ENCODE measurements at regions not wholly inside any gene's neighbourhood (a gene's known extent, or its start where the extent isn't known, plus 50 kb on each side); places are given as distances from the start of the nearest gene placed in this dataset.

- in situ Hi-C loops (cut with HindIII; ENCODE audit: low pct_unique_long_range_greater_than_20kb, low sequenced_read_pairs) (no loop called here), intact Hi-C loops (cut with micrococcal nuclease; ENCODE audit: unreplicated experiment) (no loop called here)
- no TSS peak for BruUV-seq (replicated peaks)
- POLR2A ChIA-PET, result no interaction called here
- TF ChIP-seq TCF7L2 (IDR thresholded peaks at IDR 0.05; ENCODE audit: low read depth, low read length), result no peak
- no peak for TF ChIP-seq CTCF (IDR thresholded peaks at IDR 0.05)
- TF ChIP-seq SIN3A (IDR thresholded peaks at IDR 0.05; ENCODE audit: borderline replicate concordance, insufficient read depth, low read depth, low read length), result no peak
- TF ChIP-seq POLR2AphosphoS5 (IDR thresholded peaks at IDR 0.05; ENCODE audit: low read depth, low read length), result no peak
- no peak for TF ChIP-seq REST (IDR thresholded peaks at IDR 0.05; ENCODE audit: insufficient read depth in 1 of 2, low read depth in 2 of 2, low read length in 1 of 2)
- Histone ChIP-seq H3K9me3 (ENCODE audit: control insufficient read depth, insufficient read depth, low read depth, low read length) (no peaks in the 10 kb centered on the region), H3K36me3 (ENCODE audit: control insufficient read depth, insufficient read depth, low read length) (no peaks in the 10 kb centered on the region), H3K27ac (ENCODE audit: low read length) (no peak overlapping the region), H3K27me3 (ENCODE audit: control insufficient read depth, insufficient read depth, low read length) (no peaks in the 10 kb centered on the region), H3K4me3 (ENCODE audit: low read depth in 2 of 2, low read length in 2 of 2) (no peak overlapping the region), H3K4me1 (ENCODE audit: control insufficient read depth, insufficient read depth, low read length) (no peaks in the 10 kb centered on the region)
- CTCF ChIA-PET, result no interaction called here
- DNase-seq (ENCODE audit: low read depth, low spot score) (no peak), ATAC-seq (no peak)
These were observed 580.8 kb upstream of the ALCAM start for GRCh38 chr3:104785947-104786346.

- BruUV-seq (replicated peaks), result no TSS peak
- no peaks in the 10 kb centered on the region for H3K9me3 ChIP-seq (ENCODE audit: control insufficient read depth, insufficient read depth, low read depth, low read length)
These were observed 579.4 kb upstream of the ALCAM start for GRCh38 chr3:104787306-104787705.

More at GRCh38 chr3:104787306-104787705, 579.4 kb upstream of the ALCAM start:
- ChIA-PET CTCF (no interaction called here), POLR2A (no interaction called here)
- Histone ChIP-seq H3K27ac (ENCODE audit: low read length) (no peak overlapping the region), H3K4me1 (ENCODE audit: control insufficient read depth, insufficient read depth, low read length) (no peaks in the 10 kb centered on the region), H3K36me3 (ENCODE audit: control insufficient read depth, insufficient read depth, low read length) (no peaks in the 10 kb centered on the region), H3K27me3 (ENCODE audit: control insufficient read depth, insufficient read depth, low read length) (no peaks in the 10 kb centered on the region), H3K4me3 (ENCODE audit: low read depth in 2 of 2, low read length in 2 of 2) (no peak overlapping the region)
- TF ChIP-seq TCF7L2 (IDR thresholded peaks at IDR 0.05; ENCODE audit: low read depth, low read length), result no peak
- TF ChIP-seq SIN3A (IDR thresholded peaks at IDR 0.05; ENCODE audit: borderline replicate concordance, insufficient read depth, low read depth, low read length), result no peak
- no peak for TF ChIP-seq REST (IDR thresholded peaks at IDR 0.05; ENCODE audit: insufficient read depth in 1 of 2, low read depth in 2 of 2, low read length in 1 of 2)
- TF ChIP-seq CTCF (IDR thresholded peaks at IDR 0.05), result no peak
- TF ChIP-seq POLR2AphosphoS5 (IDR thresholded peaks at IDR 0.05; ENCODE audit: low read depth, low read length), result no peak
- no peak for ATAC-seq
- intact Hi-C loops (cut with micrococcal nuclease; ENCODE audit: unreplicated experiment), result no loop called here
- no peak for DNase-seq (ENCODE audit: low read depth, low spot score)
- in situ Hi-C loops (cut with HindIII; ENCODE audit: low pct_unique_long_range_greater_than_20kb, low sequenced_read_pairs), result no loop called here
